ENCODE measurements at regions not wholly inside any gene's neighbourhood (a gene's known extent, or its start where the extent isn't known, plus 50 kb on each side); places are given as distances from the start of the nearest gene placed in this dataset.

DNA sequence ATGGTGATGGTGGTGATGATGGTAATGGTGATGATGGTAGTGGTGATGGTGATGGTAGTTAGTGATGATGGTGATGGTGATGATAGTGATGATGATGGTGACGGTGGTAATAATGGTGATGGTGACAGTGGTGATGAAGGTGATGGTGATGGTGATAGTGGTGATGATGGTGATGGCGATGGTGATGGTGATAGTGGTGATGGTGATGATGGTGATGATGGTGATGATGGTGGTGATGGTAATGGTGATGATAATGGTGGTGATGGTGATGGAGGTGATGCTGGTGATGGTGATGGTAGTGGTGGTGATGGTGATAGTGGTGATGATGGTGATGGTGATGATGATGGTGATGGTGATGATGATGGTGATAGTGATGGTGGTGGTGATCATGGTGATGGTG lies 148.7 kb upstream of the TNRC6C start:
- DNase-seq, result no peak

DNA sequence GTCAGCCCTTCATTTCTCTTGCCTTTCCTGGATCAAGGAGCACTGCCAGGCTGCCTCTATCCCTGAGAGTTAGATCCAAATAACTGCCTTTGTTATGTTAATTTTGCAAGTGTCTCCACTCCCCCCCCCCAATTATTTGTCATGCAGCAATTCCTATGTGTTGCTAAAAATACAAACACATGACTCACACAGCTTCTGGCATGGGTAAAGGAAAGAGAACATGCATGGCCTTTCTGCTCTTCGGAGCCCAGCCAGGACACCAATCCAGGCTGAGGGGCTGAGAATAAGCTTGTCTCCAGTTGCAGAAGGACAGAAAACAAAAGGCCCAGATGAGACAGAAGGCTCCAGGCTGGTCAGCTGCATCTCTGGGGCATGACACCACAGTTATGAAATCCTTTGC lies 148.0 kb upstream of the TNRC6C start:
- DNase-seq, result peak; percentile 62

DNA sequence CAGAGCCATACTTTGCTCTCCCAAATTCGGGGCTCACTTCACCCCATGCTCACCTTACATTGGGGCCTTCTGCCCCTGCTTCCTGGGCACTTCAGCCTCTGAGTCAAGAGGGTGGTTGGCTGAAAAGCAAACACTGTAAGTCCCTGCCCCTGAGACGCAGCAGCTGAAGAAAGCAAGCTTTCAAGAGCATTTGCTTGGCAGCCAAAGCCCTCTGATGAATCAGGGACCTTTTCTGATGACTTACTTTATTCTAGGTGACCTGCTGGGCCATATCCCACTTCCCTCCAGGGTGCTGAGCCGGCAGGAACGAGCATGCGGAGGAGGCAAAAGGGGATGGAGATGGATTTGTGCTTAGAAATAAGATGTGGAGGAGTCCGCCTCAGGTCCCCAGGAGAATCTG lies 147.0 kb upstream of the TNRC6C start:
- DNase-seq, result no peak

DNA sequence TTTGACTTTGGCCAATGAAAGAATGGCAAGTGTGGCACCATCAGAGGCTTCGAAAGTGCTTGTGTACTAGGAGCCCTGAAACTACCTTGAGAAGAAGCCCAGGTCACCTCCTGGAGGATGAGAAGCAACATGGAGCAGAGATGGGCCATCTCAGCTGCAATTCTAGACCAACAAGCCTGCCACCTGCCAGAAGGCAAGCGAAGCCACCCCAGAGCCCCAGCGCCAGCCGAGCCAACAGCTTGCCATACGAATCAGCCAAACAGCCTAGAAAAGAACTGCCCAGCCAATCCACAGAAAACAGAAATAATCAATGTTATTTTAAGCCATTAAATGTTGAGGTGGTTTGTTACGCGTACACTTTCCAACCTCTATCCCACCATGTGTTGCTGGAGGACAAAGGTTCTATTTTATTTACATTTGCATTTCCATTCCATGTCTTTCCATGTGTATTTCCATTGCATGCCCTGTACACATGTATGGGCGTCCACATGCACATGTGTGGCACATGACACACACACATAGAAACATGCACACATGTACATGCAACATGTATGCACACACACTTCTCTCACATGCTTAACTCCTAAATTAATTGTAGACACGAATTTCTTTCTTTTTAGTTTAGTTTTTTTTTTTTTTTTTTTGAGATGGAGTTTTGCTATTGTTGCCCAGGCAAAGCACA lies 144.3 kb upstream of the TNRC6C start:
- no peak for DNase-seq

DNA sequence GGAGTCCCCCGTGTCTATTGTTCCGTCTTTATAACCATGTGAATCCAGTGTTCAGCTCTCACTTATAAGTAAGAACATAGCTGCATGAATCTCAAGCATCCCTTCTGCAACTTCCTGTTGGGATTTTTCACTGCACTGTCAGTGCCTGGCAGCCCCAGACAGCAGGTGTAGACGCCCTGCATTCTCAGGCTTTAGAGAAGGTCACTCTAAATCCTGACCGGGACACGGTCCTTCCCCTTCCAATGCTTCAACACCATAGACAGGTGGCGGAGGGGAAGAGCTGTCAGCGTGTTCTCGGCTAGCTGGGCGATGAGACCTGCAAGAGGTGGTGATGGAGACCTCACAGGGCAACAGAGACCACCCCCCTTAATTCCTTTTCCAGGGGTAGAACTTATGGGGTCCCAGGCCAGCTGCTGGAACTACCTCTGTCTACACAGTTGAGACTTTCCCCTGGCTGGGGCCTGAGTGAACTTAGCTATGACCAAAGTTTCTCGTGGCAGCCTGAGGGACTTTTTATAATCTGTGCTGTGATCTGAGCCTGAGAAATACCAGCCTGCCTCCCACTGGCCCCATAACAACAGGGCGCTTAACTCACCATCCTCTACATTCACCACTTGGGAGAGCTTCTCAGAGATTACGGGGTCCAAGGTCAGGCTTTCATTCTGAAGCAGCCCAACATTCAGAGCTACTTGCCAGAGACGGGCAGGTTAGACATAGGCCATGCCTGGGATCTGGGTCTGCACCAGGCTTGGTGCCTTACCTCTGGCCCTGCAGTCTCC lies 143.2 kb upstream of the TNRC6C start:
- no peak for DNase-seq

DNA sequence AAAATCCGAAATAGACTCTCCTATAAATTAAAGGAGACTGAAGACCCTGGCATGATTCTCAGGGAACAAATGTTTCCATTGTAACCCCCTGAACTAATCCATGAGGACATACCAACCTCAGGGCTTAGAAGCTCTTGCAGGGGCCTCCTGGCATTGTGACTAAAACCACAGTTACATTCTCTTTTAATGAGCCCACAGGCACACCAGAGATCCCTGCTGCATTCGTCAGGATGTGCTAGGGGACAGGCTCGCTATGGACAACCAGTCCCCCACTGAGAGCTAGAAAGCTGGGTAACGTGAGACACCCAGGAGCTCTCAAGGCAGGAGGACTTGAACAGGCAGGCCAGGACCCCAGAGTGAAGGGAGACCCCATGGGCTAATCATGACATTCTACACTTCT lies 140.6 kb upstream of the TNRC6C start:
- no peak for DNase-seq

DNA sequence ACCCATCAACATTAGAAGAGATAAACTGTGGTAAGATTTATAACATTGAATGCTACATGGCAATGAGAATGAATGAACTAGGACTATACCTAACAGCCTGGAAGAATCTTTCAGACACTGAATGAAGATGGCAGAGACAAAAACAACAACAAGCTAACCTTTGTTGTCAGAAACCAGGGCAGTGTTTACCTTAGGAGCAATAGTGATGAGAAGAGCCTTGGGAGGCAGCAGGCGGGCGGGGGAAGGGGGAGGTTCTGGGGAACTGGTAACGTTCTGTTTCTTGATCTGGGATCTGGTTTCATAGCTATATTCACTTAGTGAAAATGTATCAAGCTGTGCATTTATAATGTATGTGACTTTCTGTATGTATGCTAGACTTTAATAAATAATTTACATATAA lies 139.0 kb upstream of the TNRC6C start:
- DNase-seq, result no peak

DNA sequence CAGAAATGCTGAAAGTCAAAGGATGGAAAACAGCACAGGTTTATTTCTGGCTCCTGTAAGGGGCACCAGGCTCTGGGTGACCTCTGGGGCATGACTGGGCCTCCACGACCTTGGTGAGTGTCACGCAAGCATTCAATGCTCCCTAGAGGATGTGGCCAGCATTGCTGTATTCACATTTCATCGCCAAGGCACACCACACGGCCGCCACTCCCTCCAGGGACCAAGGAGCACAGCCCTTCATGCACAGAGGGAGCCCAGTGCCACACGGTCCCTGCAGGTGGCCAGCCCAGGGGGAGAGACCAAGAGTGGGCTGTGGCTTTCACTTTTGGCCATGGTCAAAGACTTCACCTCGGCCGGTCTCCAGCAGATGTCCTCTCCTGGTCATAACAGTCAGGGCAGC lies 137.4 kb upstream of the TNRC6C start:
- no peak for DNase-seq

DNA sequence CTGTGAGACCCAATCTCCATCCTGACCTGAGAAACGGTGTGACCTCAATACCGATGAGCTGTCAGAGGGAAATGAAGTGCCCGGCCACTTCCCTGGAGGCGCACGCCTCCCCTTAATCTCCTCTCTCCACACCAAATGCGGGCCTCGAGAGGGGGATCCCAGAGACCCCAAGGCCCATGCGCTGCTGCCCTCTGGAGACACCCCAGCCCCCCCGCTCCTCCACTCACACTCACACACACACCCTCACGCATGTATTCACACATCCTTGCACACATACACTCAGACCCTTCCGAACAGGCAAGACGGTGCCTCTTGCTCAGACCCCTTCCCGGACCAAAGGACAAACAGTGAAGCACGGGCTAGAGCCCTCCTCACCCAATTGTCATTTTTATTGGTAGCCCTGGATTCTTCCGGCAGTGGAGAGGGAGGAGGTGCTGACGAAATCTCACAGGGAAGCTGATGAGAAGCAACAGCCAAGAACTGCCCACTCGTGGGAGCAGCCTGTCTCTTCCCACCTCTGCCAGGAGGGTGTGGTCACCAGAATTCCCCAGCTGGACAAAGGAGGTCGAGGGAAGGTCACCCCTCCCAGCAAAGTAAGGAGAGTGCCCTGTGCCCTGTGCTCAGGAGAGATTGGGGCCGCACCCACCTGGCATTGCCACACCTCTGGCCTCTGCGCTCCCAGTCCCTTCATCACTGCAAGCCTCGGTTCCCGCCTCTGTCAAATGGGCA lies 136.0 kb upstream of the TNRC6C start:
- DNase-seq, result peak; percentile 32

DNA sequence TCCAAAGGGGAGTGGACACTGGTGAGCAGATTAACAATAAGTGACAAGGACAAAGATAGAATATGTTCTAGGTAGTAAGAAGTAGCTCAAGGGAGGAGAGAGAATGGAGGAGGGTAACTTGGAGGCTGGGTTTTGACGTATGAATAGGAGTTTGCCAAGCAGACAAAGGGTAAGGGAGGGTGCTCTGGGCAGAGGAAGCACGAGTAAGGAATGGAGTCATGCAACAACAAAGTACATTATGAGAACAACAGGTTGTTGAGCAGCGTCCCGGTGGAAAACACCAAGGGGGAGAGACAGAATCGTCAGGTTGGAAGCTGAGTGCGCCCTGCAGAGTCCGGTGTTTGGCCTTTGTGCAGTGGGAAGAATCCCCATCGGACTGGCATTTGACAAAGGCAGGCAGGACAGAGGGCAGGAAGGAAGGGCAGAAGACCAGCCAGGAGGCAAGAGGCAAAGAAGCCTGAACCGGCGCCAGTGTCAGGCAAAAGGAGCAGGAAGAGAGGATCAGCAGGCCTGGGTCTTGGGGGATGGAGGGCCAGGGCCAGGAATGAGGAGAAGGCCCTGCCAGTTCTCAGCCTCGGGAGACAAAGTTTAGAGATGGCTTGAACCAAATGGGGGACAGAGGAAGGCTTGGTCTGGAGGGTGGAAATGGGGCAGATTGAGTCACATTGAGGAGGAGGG lies 134.3 kb upstream of the TNRC6C start:
- no peak for DNase-seq

DNA sequence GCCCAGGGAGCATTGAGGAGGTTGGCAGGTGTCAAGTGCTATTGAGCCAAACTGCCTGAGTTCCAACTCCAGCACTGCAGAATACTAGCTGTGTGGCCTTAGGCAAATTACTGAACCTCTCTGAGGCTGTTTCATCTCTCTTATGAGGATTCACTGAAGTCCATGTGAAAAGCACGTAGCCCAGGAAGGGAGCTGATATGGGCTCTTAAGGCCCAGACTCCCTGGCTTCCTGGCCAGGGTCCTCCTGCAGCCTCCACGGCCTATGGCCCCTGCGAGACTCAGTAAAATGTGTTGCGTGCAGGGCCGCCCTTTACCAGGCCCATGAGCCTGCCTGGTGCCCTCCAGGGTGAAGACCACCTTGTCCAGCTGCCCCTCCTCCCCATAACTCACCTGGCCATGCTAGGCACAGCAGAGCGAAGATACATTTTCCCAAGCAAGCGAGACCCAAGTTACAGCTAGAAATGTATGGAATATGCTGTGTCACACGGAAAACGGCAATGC lies 133.7 kb upstream of the TNRC6C start:
- DNase-seq, result no peak

DNA sequence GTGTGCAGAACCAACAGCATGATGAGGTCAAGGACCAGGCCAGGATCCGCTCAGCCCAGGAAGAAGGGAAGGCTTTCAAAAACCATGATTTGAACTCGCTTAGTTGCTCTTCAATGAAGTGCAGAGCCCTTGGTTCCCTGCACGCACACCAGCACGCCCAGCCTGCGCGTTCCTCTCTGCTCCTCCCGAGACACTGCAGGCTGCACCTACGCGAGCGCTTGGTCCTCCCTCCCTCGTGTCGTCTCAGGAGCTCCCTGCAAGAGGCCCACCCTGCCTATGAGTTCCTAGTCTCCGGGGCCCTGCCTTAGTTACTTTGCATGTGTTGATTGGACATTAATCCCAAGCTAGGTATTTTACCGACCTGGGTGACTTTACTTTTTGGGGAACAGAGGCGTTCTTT lies 132.9 kb upstream of the TNRC6C start:
- no peak for DNase-seq

DNA sequence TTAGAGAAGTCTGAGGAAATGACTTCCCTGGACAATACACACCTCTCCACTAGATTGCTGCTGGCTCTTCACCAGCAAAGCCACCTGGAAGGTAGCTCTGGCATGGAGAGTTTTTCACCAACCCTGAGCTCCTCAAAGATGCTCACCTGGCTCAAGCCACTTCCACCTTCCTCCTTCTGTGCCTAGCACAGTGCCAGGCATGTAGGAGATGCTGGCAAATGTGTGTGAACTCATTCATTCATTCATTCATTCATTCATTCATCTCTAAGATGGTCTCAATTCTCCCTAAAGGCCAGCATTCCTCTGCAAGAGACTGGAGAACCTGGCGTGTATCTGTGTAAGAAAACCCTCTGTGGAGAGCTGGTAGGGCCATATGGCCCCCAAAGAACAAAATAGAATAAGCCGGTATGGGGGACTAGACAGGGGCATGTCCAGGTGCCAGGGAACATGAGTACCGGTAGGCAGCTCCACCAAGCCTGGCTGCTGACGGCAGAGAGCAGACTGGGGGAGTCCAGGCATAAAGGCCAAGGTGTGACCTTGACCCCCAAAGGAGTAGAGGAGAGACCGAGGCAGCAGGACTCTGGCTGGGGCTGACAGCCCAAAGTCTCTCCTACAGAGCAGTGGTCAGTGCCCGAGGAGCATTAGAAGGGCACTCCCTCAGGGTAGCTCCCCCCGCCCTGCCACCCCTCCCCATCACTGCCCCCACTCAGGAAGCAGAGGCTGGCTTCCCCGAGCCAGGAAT lies 132.2 kb upstream of the TNRC6C start:
- DNase-seq, result no peak

DNA sequence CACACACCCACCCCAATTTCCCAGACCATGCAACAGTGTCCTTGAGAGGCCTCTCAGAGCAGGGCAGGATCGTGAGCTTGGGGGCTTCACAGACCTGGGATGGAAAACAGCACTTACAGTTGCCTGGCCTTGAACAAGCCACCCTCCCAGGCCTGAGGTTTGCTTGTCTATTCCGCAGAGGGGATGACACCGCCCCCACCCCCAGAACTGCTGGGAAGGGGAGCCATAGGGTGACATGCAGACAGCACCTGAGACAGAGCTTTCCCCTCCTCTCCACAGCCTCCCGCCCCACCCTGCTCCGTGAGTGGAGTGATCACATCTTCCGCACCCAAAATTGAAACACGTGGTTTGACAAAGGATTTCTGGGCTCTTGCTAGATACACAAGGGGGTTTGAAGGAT lies 131.5 kb upstream of the TNRC6C start:
- no peak for DNase-seq

DNA sequence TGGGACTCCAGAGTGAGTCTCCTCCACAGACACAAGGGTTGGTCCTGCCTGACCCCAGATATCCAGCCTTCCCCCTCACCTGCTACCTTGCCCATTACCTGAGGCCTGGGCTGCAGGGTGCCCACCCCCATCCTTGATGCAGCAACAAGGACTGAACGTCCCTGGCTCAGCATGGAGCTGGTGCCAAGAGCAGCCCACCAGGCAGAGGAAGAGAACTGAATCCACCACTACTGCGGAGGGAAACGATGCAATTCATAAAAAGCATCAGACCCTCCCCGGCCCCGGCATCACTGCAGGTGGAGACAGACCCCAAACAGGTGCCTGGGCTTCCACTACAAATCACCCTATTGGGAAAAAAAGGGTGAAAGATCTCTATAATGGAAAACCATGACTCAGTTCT lies 131.0 kb upstream of the TNRC6C start:
- no peak for DNase-seq

DNA sequence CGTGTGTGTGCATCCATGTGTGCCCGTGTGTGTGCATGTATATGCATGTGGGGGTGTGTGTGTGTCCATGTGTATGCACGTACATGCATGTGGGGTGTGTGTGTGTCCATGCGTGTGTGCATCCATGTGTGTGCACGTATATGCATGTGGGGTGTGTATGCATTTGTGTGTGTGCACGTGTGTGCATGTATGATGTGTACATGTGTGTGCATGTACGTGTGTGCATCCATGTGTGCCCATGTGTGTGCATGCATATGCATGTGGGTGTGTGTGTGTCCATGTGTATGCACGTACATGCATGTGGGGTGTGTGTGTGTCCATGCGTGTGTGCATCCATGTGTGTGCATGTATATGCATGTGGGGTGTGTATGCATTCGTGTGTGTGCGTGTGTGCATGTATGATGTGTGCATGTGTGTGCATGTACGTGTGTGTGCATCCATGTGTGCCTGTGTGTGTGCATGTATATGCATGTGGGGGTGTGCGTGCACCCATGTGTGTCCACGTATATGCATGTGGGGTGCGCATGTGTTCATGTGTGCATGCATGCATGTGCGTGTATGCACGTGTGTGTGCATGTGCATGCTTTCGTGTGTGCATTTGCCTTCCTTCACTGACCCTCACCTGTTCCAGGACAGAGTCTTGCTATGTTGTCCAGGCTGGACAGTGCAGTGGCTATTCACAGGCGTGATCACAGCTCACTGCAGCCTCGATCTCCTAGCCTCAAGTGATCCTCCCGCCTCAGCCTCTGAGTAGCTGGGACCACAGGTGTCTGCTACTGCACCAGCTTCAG lies 129.6 kb upstream of the TNRC6C start:
- DNase-seq, result no peak

DNA sequence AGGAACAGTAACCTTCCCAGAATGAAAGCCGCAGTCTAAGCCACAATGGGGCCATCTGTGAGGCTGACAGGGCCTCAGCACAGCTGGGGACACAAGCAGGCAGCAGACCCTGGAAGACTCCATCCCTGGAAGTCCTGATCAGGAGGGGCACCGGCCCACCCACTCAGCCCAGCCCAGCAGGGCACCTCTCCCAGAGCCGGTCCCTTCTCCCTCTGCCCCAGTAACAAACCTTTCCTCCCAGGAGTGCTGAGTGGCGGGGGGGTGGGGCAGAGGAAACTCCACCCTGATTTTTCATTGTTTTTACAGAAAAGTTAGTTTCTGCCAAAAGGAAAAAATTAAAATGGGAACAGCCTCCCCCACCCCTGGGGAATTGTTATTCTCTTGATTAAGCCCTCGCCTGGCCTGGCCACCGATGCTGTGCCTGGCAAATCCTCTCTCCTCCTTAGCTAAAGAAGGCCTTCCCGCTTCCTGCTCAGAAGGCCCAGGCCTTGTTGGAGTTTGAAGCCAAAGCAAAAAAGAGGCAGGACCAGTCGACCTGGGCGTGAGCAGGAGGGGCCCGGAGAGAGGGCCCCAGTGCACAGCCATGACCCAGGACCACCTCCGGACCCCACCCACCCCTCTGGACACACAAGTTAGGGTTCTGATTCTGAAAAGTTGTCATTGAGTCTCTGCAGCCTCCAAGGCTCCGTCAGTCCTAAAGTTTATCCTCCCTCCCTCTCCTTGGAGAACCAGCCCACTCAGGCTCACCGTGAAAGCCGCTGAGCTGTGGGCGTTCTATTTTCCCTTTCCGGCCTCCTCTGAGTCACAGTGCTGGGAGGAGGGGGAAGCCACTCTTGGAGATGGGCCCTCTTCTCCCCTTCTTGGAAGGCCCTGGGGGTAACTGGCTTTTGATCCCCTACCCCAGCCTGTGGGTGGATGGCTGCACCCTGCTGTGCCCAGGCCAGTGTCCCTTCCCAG lies 128.4 kb upstream of the TNRC6C start:
- DNase-seq, result peak; percentile 84

DNA sequence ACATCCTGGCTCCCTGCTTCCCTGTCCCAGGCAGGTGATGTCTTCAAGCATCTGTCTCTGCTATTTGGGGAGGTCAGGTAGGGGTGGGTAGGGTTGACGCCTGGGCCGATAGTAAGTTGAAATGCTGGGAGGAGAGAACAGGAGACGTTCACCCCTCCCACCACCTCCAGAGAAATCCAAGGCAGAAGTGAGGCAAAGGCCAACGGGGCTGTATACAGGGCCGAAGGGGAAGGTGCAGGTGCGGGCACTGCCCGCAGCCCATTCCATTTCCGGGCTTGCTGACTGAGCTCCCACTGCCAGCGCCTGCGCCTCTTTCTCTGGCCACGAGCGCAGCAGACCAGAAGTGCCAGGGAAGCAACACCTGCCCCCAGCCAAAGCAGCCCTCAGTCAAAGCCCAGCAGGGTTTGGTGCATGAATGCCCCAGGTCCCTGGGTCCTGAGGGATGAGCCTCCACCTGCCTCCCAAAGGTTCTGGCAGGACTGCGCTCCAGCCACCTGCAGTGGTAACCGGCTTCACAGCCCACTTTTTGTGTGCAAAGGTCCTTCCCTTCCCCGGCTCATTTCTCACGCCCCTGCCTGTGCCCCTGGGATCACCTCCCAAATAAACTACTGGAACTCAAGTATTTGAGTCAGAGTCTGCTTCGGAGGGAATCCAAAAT lies 127.6 kb upstream of the TNRC6C start:
- DNase-seq, result no peak

DNA sequence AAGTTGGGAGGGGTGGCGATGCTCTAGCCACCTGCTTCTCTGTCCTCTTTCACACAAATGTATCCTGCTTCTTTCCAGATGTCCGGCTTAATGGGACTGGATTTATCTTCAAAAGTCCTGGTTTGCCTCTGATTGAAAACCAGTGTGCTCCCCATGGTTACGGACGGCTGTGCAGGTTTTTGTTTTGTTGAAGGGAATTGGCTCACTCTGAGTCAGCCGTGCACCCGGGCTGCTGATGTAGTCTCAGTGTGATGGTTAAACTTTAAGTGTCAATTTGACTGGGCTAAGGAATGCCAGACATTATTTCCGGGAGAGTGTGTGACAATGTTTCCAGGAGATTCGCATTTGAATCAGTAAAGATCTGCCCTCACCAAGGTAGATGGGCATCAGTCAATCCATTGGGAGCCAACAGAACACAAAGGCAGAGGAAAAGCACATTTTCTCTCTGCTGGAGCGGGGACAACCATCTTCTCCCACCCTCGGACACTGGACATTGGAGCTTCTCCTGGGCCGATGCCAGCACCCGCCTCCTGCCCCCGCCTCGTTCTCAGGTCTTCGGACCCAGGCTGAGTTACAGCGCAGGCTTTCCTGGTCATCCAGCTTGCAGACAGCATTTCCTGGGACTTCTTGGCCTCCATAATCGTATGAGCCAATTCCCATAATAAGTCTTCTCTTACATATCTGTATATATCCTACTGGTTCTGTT lies 126.9 kb upstream of the TNRC6C start:
- peak; percentile 68 for DNase-seq

Measured in right hindlimb (tissue), 1 donor.